ENCODE measurements at regions not wholly inside any gene's neighbourhood (a gene's known extent, or its start where the extent isn't known, plus 50 kb on each side); places are given as distances from the start of the nearest gene placed in this dataset.

GRCh38 chr11:115958089-115959000 is 454.1 kb upstream of the CADM1 start:
- no peak overlapping the region for H3K4me3 Mint-ChIP-seq (ENCODE audit: low read depth)
- DNase-seq (ENCODE audit: low spot score, unreplicated experiment): no peak
- H3K27me3 Mint-ChIP-seq: peaks cover 16% of the 10 kb centered on the region
- peaks cover 38% of the 10 kb centered on the region for H3K4me1 Mint-ChIP-seq (ENCODE audit: low read depth)
- peak overlapping the region; percentile 89 for H3K27ac Mint-ChIP-seq
- no peaks in the 10 kb centered on the region for H3K9me3 Mint-ChIP-seq (ENCODE audit: low read depth)
- no peak for TF ChIP-seq CTCF (IDR thresholded peaks at IDR 0.05; ENCODE audit: unreplicated experiment)
- H3K36me3 Mint-ChIP-seq (ENCODE audit: insufficient read depth): no peaks in the 10 kb centered on the region

GRCh38 chr11:115955803-115956202 is 451.6 kb upstream of the CADM1 start:
- H3K9me3 Mint-ChIP-seq (ENCODE audit: low read depth): peaks cover 4% of the 10 kb centered on the region
- no peak for DNase-seq (ENCODE audit: low spot score, unreplicated experiment)
- no peaks in the 10 kb centered on the region for H3K27me3 Mint-ChIP-seq
- no peak for TF ChIP-seq CTCF (IDR thresholded peaks at IDR 0.05; ENCODE audit: unreplicated experiment)
- H3K4me1 Mint-ChIP-seq (ENCODE audit: low read depth): peaks cover 26% of the 10 kb centered on the region
- H3K4me3 Mint-ChIP-seq (ENCODE audit: low read depth): no peak overlapping the region
- H3K36me3 Mint-ChIP-seq (ENCODE audit: insufficient read depth): no peaks in the 10 kb centered on the region
- H3K27ac Mint-ChIP-seq: no peak overlapping the region

- Mint-ChIP-seq H3K4me3 (ENCODE audit: low read depth) (no peak overlapping the region), H3K4me1 (ENCODE audit: low read depth) (no peaks in the 10 kb centered on the region), H3K36me3 (ENCODE audit: insufficient read depth) (no peaks in the 10 kb centered on the region), H3K27me3 (peaks cover 5% of the 10 kb centered on the region), H3K9me3 (ENCODE audit: low read depth) (peaks cover 11% of the 10 kb centered on the region), H3K27ac (no peak overlapping the region)
- no peak for DNase-seq (ENCODE audit: low spot score, unreplicated experiment)
- no peak for TF ChIP-seq CTCF (IDR thresholded peaks at IDR 0.05; ENCODE audit: unreplicated experiment)
Observed at GRCh38 chr11:115950660-115951059, 446.4 kb upstream of the CADM1 start.

GRCh38 chr11:115944596-115944995 is 440.4 kb upstream of the CADM1 start:
- H3K4me1 Mint-ChIP-seq (ENCODE audit: low read depth): peaks cover 21% of the 10 kb centered on the region
- no peaks in the 10 kb centered on the region for H3K36me3 Mint-ChIP-seq (ENCODE audit: insufficient read depth)
- TF ChIP-seq CTCF (IDR thresholded peaks at IDR 0.05; ENCODE audit: unreplicated experiment): no peak
- no peak overlapping the region for H3K4me3 Mint-ChIP-seq (ENCODE audit: low read depth)
- no peak overlapping the region for H3K27ac Mint-ChIP-seq
- no peak for DNase-seq (ENCODE audit: low spot score, unreplicated experiment)
- peaks cover 7% of the 10 kb centered on the region for H3K27me3 Mint-ChIP-seq
- peaks cover 4% of the 10 kb centered on the region for H3K9me3 Mint-ChIP-seq (ENCODE audit: low read depth)

- H3K4me3 Mint-ChIP-seq (ENCODE audit: low read depth): no peak overlapping the region
- H3K36me3 Mint-ChIP-seq (ENCODE audit: insufficient read depth): no peaks in the 10 kb centered on the region
- DNase-seq (ENCODE audit: low spot score, unreplicated experiment): no peak
- peaks cover 23% of the 10 kb centered on the region for H3K27me3 Mint-ChIP-seq
- peak overlapping the region; percentile 38 for H3K27ac Mint-ChIP-seq
- H3K4me1 Mint-ChIP-seq (ENCODE audit: low read depth): peaks cover 29% of the 10 kb centered on the region
- no peak for TF ChIP-seq CTCF (IDR thresholded peaks at IDR 0.05; ENCODE audit: unreplicated experiment)
- no peaks in the 10 kb centered on the region for H3K9me3 Mint-ChIP-seq (ENCODE audit: low read depth)
Observed at GRCh38 chr11:115942011-115942410, 437.8 kb upstream of the CADM1 start.

Measured in progenitor cell of endocrine pancreas (in vitro differentiated cells).